ENCODE measurements at regions not wholly inside any gene's neighbourhood (a gene's known extent, or its start where the extent isn't known, plus 50 kb on each side); places are given as distances from the start of the nearest gene placed in this dataset.
"Not testable (repeated sequence)": the region's sequence is repeated elsewhere in the genome, so short reads cannot be mapped to it uniquely, and the experiment has no call there.

GRCh38 chr16:79881107-79881506 lies 280.6 kb upstream of the MAF start:
- TF ChIP-seq, protein P1, sequence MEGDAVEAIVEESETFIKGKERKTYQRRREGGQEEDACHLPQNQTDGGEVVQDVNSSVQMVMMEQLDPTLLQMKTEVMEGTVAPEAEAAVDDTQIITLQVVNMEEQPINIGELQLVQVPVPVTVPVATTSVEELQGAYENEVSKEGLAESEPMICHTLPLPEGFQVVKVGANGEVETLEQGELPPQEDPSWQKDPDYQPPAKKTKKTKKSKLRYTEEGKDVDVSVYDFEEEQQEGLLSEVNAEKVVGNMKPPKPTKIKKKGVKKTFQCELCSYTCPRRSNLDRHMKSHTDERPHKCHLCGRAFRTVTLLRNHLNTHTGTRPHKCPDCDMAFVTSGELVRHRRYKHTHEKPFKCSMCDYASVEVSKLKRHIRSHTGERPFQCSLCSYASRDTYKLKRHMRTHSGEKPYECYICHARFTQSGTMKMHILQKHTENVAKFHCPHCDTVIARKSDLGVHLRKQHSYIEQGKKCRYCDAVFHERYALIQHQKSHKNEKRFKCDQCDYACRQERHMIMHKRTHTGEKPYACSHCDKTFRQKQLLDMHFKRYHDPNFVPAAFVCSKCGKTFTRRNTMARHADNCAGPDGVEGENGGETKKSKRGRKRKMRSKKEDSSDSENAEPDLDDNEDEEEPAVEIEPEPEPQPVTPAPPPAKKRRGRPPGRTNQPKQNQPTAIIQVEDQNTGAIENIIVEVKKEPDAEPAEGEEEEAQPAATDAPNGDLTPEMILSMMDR (conservative IDR thresholded peaks at IDR 0.05; ENCODE audit: low read depth, low read length): not testable (repeated sequence)
- not testable (repeated sequence) for TF ChIP-seq EZH2 (IDR thresholded peaks at IDR 0.05; ENCODE audit: low read length, unreplicated experiment); EZH2phosphoT487 (IDR thresholded peaks at IDR 0.05; ENCODE audit: borderline replicate concordance, low read length)

Data from PC-3 (cell line).